NCI-H526 treated with DMSO at 0.1 percent for 48 hours (cell line): ENCODE measurements at regions not wholly inside any gene's neighbourhood (a gene's known extent, or its start where the extent isn't known, plus 50 kb on each side); places are given as distances from the start of the nearest gene placed in this dataset.
A peak's percentile ranks its signal among the peaks of the same experiment; 100 is the strongest.
"Not testable (repeated sequence)": the region's sequence is repeated elsewhere in the genome, so short reads cannot be mapped to it uniquely, and the experiment has no call there.

Source experiments
- DNase-seq: peaks from one replicate; lab custom pipeline; 2025; lab: John Stamatoyannopoulos, UW

DNA sequence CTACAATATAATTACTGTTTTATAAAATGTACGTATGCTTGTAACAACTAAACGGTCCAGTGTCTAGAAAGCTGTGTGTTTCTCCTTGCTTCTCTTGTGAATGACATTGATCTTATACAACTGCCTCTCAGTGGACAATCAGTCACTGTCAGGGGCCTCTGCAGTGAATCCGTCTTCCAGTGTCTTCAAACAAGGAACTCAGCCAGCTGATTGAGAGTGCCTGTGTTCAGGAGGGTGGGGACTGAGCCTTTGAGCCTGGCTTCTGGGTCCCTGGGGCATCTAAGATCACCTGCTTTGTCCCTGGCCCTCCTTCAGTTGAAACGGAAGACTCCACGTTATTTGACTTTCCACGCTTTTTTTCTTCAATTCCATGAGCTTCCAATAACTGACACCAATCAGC lies 133.1 kb upstream of the SFSWAP start:
- no peak for DNase-seq

DNA sequence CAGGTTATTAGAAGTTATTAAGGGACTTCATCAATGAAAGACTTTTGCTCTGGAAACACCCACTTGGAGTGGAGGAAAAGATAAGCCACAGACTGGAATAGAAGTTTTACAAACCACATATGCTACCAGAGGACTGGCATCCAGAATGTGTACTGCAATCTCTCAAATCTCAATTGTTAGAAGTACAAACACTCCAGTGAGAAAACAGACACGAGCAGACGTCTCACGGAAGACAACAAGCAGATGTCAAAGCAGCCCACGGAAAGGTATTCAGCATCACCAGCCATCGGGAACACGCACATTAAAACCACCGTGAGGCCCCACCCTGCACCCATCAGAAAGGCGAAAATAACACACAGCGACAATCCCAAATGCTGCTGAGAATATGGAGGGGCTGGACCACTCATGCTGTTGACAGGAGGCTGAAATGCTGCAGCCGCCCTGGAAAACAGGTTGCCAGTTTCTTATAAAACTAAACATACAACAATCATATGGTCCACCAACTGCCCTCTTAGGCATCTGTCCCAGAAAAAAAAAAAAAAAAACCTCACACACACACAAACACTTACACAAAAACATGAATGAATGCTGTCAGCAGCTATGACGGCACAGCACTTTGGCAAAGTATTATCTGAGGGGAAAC lies 131.9 kb upstream of the SFSWAP start:
- no peak for DNase-seq

DNA sequence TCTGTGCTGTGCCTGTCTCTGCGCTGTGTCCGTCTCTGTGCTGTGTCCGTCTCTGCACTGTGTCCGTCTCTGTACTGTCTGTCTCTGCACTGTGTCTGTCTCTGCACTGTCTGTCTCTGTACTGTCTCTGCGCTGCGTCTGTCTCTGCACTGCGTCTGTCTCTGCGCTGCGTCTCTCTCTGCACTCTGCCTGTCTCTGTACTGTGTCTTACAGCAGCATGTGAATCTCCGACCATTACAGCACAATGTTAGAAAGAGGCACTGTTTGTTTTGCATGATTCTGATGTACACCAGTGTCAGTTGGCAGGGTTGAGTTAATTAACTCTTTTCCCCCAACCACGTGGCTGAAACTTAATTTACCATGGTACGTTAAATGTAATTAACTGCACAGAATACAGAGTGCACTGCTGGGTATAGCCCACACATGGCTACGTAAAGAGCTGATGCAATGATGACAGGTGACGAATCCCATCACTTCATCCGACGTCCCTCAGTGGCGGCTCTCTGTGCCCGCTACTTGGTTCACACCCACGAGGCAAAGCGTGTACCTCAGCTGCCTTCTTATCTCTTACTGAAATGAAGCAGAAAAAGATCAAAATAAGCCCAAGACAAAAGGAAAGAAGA lies 127.7 kb upstream of the SFSWAP start:
- DNase-seq, result no peak

DNA sequence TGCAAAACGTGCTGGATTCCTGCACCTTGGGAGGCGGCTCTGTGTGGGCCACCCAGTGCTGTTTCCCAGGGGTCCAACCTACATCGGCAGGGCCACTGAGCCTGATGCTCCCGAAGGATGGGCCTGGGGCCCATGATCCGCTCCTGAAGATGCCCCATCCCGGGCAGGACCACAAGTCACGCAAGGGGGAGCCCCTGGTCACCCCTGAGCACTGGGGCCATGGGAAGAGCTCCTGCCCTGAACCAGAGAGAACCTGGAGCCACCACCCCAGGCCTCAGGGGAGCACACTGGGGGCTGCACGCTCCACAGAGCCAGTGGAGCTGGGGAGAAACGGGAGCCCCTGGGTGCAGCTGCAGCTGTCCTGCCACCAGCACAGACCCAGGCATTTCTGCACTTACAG lies 124.6 kb upstream of the SFSWAP start:
- DNase-seq, result no peak

DNA sequence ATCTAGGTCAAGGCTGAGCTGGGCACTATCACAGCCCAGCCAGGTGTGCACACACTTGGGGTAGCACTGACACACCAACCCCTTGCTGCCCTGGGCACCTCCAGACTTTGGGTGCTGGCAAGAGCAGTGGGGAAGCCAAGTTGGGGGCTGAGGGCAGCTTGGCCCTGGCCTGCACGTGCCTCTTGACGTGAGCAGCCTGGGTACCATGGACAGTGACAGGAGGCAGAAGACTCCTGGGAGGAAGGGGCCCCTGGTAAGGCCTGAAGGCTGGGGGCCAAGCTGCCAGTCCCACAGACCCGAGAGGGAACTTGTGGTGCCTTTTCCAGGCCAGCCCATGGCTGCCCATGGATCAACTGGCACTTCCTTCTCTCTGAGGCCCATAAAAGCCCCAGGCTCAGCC lies 124.1 kb upstream of the SFSWAP start:
- no peak for DNase-seq

DNA sequence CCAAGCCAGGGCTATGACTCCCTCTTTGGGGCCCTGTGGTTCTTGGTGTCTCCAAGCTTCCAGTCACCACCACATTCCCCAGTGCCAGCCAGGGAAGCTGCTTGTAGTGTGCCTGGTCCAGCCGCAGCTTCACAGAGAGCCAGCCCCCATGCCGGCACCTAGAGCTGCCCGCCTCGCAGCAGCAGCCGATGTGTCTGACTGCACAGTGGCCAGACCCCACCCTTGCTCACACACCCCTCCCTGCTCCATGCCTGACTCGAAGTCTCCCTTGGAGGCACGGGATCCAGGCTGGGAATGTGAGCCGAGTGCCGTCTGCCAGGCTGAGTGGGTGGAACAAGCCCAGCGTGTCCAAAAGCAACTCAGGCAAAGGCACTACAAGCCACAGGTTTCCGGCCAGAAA lies 123.3 kb upstream of the SFSWAP start:
- no peak for DNase-seq

DNA sequence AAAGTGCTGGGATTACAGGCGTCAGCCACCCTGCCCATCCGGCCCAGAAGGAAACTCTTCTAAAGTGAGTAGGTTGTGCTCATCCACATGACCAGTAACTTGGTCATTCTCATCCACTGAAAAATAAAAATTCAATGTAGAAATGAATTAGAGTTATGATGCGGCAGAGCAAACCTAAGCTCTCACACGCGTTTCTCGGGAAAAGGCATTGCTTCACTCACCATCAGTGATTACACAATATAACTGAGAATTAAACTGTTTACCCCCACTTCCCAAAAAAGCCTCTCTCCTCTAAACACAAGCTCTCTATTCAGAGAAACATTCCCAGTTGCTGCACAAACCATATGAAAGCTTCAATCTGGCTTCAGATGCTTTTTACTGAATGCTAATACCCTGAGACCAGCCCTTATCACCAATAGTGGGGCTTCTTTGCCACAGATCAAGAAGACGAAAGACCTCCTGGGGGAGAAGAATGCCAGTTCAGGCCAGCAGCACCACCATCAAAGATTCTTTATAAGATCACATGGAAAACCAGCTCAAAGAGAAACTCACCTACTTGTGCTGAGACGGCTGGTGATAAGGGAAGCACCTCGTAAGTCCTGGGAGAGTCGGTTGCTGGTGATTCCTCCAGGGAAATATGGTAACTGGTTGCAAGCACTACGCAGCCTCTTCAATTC lies 121.5 kb upstream of the SFSWAP start:
- DNase-seq, result no peak

DNA sequence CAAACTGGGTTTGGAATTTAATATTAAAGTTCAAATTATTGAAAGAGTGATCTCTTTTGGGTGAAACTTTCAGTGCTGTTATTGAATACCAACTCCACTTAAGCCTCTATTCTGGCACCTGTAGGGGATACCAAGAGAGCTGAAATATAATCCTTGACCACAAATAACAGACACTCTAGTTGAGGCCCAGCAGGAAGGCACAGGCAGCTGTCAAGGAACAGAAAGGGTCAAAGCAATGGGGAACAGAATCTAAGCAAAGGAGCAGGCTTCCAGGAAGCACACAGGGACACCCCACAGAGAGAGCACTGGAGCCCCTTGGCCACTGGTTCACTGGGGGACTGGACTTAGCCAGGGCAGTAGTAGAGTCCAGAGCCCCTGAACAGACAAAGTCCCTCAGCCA lies 120.9 kb upstream of the SFSWAP start:
- no peak for DNase-seq

DNA sequence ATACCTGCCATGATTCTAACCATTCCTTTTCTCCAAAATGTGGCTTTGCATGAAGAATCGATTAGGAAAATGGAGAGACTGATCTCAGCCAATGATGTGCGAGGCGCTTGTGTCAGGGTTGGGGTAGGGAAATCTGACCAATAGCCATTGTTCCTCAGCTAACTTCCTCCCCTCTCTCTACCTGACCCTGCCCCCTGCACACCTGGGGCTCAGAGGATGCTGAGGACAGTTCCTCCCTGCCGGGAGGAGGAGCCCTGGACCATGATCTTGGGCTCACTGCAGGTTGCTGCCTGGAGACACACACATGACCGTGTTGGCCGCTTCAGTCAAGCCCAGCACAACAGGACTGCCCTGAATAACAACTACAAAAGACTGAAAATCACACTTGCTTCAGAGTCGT lies 119.8 kb upstream of the SFSWAP start:
- peak; percentile 45 for DNase-seq

DNA sequence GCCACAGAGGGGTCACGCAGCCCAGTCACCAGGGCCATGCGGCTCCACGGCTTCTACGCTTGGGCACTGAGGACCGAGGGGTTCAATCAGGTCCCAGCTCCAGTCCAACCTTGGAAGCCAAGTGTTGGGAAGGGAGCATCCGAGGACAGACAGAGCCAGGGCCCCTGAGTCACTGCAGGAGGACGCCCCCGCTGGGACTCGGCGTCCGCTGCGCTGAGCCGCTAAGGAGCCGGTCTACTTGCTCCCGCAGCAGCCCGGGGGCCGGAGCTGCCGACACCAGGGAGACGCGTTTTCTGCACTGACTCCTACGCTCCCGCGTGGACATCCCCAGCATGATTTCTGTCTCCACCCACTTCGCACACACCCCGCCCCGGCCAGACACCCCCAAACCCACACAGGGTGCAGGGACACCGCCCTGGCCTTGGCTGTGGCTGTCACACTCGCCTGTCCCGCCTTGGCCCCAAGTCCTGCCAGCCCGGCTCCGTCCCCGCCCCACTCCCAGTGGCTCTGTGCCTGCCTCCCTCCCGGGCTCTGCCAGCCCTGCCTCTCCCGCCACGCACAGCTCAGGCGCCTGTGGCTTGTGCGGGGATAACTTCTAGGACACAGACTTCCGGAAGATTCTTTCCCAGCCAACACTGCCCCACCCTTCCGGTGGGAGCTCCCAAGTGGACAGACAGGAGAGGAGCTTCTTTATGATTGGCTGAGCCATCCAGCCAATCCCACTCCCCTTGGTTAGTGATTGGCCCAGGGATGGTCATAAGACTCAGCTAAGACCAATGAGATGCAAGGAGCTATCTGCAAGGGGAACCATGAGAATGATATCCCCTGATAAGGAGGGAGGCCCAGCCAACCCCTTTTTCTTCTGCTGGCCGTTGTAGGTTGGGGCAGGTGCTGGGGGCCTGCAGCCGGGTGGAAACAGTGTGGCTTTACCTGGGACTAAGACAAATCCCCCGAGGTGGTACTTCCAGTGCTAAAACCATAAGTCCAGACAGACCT lies 118.9 kb upstream of the SFSWAP start:
- DNase-seq, result peak; percentile 79

DNA sequence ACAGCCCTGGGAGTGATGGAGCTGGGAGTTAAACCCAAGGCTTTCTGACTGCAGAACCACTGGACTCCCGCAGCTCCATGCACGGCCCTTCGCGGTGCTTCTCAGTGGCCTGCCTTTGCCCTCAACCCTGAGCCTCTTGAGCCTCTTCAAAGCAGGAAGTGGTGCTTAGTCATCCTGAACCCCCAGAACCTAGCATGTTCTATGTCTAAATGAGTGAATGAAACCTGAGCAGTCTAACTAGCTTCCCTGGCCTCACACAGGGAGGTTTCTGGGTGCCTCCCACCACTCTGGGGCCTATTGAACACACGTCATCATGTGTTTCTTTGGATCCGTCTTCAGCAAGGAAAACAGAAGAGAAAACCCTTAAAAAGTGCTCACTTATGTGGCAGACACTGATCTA lies 117.9 kb upstream of the SFSWAP start:
- DNase-seq, result no peak

DNA sequence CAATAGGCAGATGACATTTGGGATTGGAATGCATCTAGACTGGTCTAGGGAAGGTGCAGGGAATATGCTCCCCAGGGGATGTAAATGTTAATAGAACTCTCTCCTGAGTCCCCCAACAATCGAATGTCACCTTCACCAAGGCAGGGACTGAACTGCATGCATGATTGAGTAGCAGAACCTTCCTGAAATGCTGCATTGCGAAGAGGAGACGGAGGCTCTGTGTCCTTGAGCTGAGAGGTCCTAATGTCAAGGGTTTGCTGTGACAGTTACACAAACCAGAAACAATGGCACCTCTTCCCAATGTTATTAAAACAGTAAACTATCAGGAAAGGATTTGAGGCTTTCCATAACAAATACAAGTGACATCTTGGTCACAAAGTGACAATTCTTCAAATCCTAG lies 117.5 kb upstream of the SFSWAP start:
- no peak for DNase-seq

DNA sequence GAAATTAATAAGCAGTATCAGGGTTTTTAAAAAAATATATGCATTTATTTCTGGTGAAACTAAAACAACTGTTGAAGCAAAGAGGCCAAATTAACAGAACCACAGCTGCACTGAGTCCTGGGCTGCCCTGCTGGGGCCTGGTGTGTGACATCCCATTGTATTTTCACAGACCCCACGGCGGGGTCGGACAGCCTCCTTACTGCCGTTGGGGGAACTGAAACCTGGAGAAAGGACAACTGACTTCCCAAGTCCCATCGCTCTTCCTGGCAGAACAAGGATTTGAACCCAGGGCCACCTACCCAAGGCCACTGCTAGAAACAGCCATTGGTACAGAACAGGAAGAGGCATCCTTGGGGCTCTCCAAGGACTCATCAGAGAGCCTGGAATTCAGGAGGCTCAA lies 114.8 kb upstream of the SFSWAP start:
- no peak for DNase-seq

DNA sequence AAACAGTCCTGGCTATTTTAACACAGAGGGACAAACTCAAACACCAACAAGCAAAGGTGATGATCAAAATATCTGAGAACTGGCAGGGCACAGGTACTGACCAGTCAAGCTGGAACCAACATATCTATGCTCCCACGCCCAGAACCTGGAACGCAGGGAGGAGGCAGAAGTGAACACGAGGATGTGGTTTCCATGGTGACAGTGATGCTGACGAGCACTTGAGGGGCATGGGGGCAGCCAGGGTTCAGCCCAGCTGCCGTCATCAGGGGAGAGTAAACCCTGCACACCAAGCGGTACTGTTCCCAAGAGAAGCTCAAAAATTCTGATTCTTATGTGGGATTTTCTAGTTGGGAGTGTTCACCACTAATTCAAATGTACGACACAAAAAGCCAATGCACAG lies 113.6 kb upstream of the SFSWAP start:
- DNase-seq, result no peak

DNA sequence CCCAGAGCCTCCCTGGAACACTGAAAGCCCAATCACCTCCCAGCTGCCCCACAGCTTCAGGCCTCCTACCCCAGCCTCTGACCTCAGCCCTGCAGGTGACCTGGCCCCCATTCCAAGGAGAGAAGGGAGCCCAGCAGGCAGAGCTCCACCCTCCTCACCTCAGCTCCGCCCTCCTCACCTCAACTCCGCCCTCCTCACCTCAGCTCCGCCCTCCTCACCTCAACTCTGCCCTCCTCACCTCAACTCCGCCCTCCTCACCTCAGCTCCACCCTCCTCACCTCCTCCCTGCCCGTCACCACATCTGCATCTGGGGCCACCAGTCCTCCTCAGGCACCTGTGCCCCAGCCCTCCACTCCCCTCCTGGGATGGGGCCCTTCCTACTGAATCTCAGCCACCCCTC lies 112.2 kb upstream of the SFSWAP start:
- DNase-seq, result no peak

DNA sequence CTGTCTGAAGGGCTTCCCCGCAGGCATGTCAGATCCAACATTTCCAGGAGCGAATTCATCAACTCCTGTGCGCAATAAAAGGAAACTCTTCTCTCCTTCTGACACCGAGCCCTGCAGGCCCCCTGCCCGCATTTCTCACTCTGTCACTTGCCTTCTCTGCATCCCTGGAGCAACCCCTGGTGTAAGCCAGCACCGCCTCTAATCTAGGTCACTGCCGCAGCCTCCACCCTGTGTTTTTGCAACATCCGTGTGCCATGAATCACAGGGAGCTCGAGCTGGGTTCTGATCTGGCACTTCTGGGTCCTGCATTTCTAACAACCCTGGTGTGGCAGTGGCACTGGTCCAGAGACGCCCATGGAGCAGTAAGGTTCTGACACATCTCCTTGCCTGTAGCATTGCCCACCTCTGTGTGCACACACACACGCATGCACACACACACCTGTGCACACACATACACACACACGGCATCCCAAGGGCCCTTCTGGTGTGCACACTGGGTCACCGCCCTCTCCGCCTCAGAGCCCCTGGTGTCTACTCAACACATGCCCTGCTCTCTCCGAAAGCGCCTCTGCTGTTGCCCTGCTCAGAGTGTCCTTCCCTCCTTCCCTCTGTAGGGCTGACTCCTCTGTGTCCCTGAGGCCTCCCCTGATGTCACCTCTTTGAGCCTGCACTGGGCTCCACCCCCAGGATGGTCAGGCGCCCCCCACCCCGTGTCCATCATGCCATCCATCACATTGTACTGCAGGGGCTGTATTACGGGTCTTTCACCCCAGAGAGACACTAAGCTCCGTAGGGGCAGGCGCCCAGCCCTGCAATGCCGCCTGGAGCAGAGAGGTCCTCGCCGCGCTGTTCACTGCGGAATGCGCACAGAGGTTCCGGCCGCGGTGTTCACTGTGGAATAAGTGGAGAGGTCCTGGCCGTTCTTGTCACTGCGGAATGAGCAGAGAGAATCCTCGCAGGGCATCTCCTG lies 111.4 kb upstream of the SFSWAP start:
- no peak for DNase-seq

DNA sequence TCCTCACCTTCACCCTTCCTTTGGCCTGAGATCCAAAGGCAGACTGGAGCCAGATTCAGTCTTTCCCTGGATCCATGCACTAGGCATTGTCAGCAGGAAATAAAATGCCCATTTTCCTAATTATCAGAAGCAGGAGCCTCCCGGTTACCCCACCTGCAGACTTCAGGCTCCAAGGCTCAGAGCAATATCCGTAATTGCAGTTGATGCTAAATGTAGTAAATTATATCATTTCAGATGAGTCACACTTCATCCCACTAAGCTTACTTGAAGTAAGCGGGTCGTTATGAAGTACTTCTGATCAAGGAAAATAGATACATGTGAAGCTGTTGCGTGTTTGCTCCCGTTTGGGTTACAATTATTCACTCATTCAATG lies 110.7 kb upstream of the SFSWAP start:
- DNase-seq, result no peak

DNA sequence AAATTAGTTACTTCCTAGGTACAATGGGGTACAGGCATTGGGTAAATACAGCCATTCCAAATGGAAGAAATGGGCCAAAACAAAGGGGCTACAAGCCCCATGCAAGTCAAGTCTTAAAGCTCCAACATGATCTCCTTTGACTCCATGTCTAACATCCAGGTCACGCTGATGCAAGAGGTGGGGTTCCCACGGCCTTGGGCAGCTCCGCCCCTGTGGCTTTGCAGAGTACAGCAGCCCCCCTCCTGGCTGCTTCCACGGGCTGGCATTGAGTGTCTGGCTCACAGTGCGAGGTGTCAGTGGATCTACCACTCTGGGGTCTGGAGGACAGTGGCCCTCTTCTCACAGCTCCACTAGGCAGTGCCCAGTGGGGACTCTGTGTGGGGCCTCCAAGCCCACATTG lies 109.4 kb upstream of the SFSWAP start:
- DNase-seq, result not testable (repeated sequence)

DNA sequence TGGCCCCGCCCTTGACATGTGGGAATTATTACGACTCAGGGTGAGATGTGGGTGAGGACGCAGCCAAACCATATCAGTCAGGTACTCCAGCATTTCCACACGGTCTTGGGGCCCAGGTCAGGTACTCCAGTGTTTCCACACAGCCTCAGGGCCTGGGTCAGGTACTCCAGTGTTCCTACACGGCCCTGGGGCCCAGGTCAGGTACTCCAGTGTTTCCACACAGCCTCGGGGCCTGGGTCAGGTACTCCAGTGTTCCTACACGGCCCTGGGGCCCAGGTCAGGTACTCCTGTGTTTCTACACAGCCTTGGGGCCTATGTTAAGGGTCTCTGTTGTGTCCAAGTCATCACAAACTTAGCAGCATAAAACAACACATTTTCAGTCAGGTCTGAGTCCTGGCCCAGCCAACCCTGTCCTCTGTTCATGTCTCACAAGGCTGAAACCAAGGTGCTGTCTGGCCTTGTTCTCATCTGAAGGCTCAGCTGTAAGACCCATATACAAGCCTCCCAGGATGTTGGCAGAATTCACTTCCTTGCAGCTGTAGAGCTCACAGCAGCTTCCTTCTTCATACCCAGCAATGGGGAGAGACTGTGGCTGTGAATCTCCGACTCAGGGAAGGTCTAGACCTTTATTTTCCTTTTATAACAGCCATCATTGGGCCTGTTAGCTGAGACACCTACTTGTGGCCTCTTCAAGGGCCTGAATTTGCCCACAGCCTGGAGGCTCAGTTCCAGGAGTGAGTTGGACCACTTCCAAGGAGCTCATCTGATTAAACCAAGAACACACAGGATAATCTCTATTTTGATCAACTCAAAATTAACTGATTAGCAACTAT lies 107.6 kb upstream of the SFSWAP start:
- DNase-seq, result no peak
